ENCODE measurements at regions not wholly inside any gene's neighbourhood (a gene's known extent, or its start where the extent isn't known, plus 50 kb on each side); places are given as distances from the start of the nearest gene placed in this dataset.

GRCh38 chr6:27176096-27176495 lies 71.4 kb upstream of the PRSS16 start:
- no peak for TF ChIP-seq POLR2A (IDR thresholded peaks at IDR 0.05; ENCODE audit: low read depth)
- TF ChIP-seq CTCF (IDR thresholded peaks at IDR 0.05): no peak
- TF ChIP-seq POLR2AphosphoS5 (IDR thresholded peaks at IDR 0.05): no peak
